SK-N-SH treated with all-trans-retinoic acid at 6 μM for 48 hours (cell line): ENCODE measurements at regions not wholly inside any gene's neighbourhood (a gene's known extent, or its start where the extent isn't known, plus 50 kb on each side); places are given as distances from the start of the nearest gene placed in this dataset.
A peak's percentile ranks its signal among the peaks of the same experiment; 100 is the strongest.

ENCODE experiments used
- ATAC-seq: fragments of 200-7000 bp; cut with Tn5 transposase; 3 replicates; pipeline ENCODE4 v1.9.1; 2020; ENCODE audit warnings: mild to moderate bottlenecking, moderate library complexity
- ARNTL ChIP-seq: fragments of 450-650 bp; formaldehyde crosslinking; IDR thresholded peaks from 2 replicates; pipeline ENCODE4 v1.5.0; 2020; ENCODE audit warnings: low read depth, mild to moderate bottlenecking, moderate library complexity, borderline replicate concordance
- BACH2 ChIP-seq: fragments of 250-450 bp; sonication (Bioruptor Pico); IDR thresholded peaks from 2 replicates; pipeline ENCODE4 v1.9.0; 2021; ENCODE audit warnings: mild to moderate bottlenecking, borderline replicate concordance
- CSDC2 ChIP-seq: fragments of 250-450 bp; sonication (Bioruptor Pico); IDR thresholded peaks from 2 replicates; pipeline ENCODE4 v1.5.0; 2020; ENCODE audit warnings: mild to moderate bottlenecking, moderate library complexity
- CSRNP3 ChIP-seq: fragments of 250-450 bp; sonication (Bioruptor Pico); IDR thresholded peaks from 2 replicates; pipeline ENCODE4 v1.5.1; 2021; ENCODE audit warnings: mild to moderate bottlenecking, moderate library complexity
- ESRRG ChIP-seq: fragments of 250-450 bp; sonication (Bioruptor Pico); IDR thresholded peaks from 2 replicates; pipeline ENCODE4 v1.6.1; 2021; ENCODE audit warnings: mild to moderate bottlenecking
- GLIS3 ChIP-seq: fragments of 250-450 bp; sonication (Bioruptor Pico); IDR thresholded peaks from 2 replicates; pipeline ENCODE4 v1.5.0; 2020; ENCODE audit warnings: mild to moderate bottlenecking, moderate library complexity
- ISL1 ChIP-seq: fragments of 250-450 bp; sonication (Bioruptor Pico); IDR thresholded peaks from 2 replicates; pipeline ENCODE4 v2.1.2; 2022; ENCODE audit warnings: mild to moderate bottlenecking, moderate library complexity
- OSR1 ChIP-seq: fragments of 250-450 bp; sonication (Bioruptor Pico); IDR thresholded peaks from 2 replicates; pipeline ENCODE4 v1.8.0; 2022; ENCODE audit warnings: moderate library complexity, mild to moderate bottlenecking, inconsistent platforms
- PPARA ChIP-seq: fragments of 250-450 bp; sonication (Bioruptor Pico); IDR thresholded peaks from 2 replicates; pipeline ENCODE4 v1.5.0; 2020; ENCODE audit warnings: mild to moderate bottlenecking, borderline replicate concordance
- RARB ChIP-seq: fragments of 250-450 bp; sonication (Bioruptor Pico); IDR thresholded peaks from 2 replicates; pipeline ENCODE4 v1.8.0; 2021; ENCODE audit warnings: mild to moderate bottlenecking, moderate library complexity
- TCF4 ChIP-seq: fragments of 250-450 bp; sonication (Bioruptor Pico); IDR thresholded peaks from 2 replicates; pipeline ENCODE4 v1.8.0; 2021; ENCODE audit warnings: mild to moderate bottlenecking, moderate library complexity, borderline replicate concordance
- TOX ChIP-seq: fragments of 250-450 bp; sonication (Bioruptor Pico); IDR thresholded peaks from 2 replicates; pipeline ENCODE4 v1.8.0; 2021; ENCODE audit warnings: mild to moderate bottlenecking, moderate library complexity, borderline replicate concordance
- TSHZ2 ChIP-seq: fragments of 250-450 bp; sonication (Bioruptor Pico); IDR thresholded peaks from 2 replicates; pipeline ENCODE4 v1.5.0; 2020; ENCODE audit warnings: mild to moderate bottlenecking, moderate library complexity
- ZC3H10 ChIP-seq: fragments of 250-450 bp; sonication (Bioruptor Pico); IDR thresholded peaks from 2 replicates; pipeline ENCODE4 v1.5.1; 2021; ENCODE audit warnings: mild to moderate bottlenecking, moderate library complexity
- ZFP3 ChIP-seq: fragments of 250-450 bp; sonication (Bioruptor Pico); IDR thresholded peaks from 2 replicates; pipeline ENCODE4 v1.5.0; 2020; ENCODE audit warnings: mild to moderate bottlenecking, moderate library complexity
- ZFP30 ChIP-seq: fragments of 450-650 bp; formaldehyde crosslinking; IDR thresholded peaks from 2 replicates; pipeline ENCODE4 v1.5.0; 2022; ENCODE audit warnings: mild to moderate bottlenecking, moderate library complexity
- ZNF565 ChIP-seq: fragments of 450-650 bp; formaldehyde crosslinking; conservative IDR thresholded peaks from 2 replicates; pipeline ENCODE4 v1.5.0; 2020; ENCODE audit warnings: low read depth, mild to moderate bottlenecking, moderate library complexity
- ZNF70 ChIP-seq: fragments of 450-650 bp; formaldehyde crosslinking; IDR thresholded peaks from 2 replicates; pipeline ENCODE4 v1.5.0; 2020; ENCODE audit warnings: mild to moderate bottlenecking, moderate library complexity
- TF ChIP-seq, protein P1 (sequence below): fragments of 250-450 bp; sonication (Bioruptor Pico); IDR thresholded peaks from 2 replicates; pipeline ENCODE4 v1.8.0; 2020; ENCODE audit warnings: mild to moderate bottlenecking, moderate library complexity, borderline replicate concordance
- TF ChIP-seq, protein P2 (sequence below): fragments of 250-450 bp; sonication (Bioruptor Pico); IDR thresholded peaks from 2 replicates; pipeline ENCODE4 v1.8.0; 2021; ENCODE audit warnings: low read depth, mild to moderate bottlenecking, moderate library complexity, borderline replicate concordance

DNA sequence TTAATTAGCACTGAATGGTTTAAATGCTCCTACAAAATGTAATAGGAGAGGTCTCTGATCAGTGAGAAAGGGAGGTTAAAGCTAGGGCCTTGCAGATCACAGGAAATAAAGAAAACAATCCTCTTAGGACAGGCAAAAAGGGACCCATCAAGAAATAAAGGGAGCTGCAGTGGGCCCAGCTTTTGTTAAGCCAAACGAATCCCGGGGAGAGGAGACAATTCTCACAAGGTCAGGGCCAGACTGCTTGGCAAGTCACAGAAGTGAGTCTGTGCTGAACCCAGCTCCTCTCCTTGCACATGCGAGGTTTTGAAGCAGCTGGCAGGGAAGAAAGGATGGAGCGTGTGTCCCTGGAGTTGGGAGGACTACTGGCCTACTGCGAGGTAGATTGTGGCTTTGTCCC, 285.8 kb downstream of the COG6 start:
- TF ChIP-seq CSDC2 (CRISPR knock-in tag) (no peak), ESRRG (CRISPR knock-in tag) (no peak), ZNF565 (CRISPR knock-in tag) (no peak), RARB (CRISPR knock-in tag) (no peak), ZNF70 (CRISPR knock-in tag) (no peak), GLIS3 (CRISPR knock-in tag) (no peak), TCF4 (CRISPR knock-in tag) (no peak), OSR1 (CRISPR knock-in tag) (no peak), ZC3H10 (no peak)
- TF ChIP-seq, protein P1, sequence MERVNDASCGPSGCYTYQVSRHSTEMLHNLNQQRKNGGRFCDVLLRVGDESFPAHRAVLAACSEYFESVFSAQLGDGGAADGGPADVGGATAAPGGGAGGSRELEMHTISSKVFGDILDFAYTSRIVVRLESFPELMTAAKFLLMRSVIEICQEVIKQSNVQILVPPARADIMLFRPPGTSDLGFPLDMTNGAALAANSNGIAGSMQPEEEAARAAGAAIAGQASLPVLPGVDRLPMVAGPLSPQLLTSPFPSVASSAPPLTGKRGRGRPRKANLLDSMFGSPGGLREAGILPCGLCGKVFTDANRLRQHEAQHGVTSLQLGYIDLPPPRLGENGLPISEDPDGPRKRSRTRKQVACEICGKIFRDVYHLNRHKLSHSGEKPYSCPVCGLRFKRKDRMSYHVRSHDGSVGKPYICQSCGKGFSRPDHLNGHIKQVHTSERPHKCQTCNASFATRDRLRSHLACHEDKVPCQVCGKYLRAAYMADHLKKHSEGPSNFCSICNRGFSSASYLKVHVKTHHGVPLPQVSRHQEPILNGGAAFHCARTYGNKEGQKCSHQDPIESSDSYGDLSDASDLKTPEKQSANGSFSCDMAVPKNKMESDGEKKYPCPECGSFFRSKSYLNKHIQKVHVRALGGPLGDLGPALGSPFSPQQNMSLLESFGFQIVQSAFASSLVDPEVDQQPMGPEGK (CRISPR knock-in tag): no peak
- TF ChIP-seq, all 23 proteins: peak for 0
- ATAC-seq: no peak

GRCh38 chr13:39941911-39942551, 286.6 kb downstream of the COG6 start:
- no peak for TF ChIP-seq RARB (CRISPR knock-in tag)
- ATAC-seq: no peak

DNA sequence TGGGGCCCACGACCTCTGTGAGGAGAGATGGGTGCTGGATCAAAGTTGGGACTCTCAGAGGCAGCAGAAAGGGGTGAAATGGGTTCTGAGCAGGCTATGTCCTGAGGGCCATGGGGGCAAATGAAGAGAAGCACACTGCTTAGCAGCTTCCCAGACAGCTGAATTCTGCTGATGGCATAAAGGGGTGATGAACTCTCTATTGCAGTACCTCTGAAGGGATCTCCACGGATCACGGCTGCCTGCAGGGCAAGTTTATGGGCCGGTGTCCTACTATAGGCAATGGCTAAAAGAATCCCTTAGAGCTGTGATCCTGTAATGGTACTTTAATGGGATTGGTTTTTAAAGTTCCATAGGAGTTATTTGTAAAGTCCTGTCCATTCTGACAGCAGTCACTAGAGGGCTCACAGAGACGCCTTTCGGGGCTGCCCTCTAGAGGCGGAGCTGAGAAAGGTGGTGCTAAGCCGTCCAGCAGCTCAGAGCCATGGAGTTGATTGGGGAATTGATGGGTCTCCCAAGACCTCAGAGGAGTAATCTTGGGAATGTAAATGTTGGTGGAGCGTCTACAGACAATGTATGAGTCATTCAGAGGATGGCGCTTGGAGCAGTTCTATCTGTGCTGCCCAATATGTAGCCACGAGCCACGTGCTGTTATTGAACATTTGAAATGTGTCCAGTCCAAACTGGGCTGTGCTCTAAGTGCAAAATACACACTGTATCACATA, 287.3 kb downstream of the COG6 start:
- peak; percentile 97 for ATAC-seq
- TF ChIP-seq CSDC2 (CRISPR knock-in tag) (no peak), ARNTL (CRISPR knock-in tag) (no peak), ZFP30 (CRISPR knock-in tag) (no peak), OSR1 (CRISPR knock-in tag) (no peak), TSHZ2 (CRISPR knock-in tag) (no peak), TCF4 (CRISPR knock-in tag) (no peak), BACH2 (no peak), PPARA (no peak)
- TF ChIP-seq, protein P1 (CRISPR knock-in tag): no peak

- no peak for ATAC-seq
- TF ChIP-seq ZFP3 (no peak), TOX (no peak), ZNF70 (CRISPR knock-in tag) (no peak), ARNTL (CRISPR knock-in tag) (no peak), ZC3H10 (no peak), CSRNP3 (CRISPR knock-in tag) (no peak), ISL1 (CRISPR knock-in tag) (no peak)
- TF ChIP-seq, protein P2, sequence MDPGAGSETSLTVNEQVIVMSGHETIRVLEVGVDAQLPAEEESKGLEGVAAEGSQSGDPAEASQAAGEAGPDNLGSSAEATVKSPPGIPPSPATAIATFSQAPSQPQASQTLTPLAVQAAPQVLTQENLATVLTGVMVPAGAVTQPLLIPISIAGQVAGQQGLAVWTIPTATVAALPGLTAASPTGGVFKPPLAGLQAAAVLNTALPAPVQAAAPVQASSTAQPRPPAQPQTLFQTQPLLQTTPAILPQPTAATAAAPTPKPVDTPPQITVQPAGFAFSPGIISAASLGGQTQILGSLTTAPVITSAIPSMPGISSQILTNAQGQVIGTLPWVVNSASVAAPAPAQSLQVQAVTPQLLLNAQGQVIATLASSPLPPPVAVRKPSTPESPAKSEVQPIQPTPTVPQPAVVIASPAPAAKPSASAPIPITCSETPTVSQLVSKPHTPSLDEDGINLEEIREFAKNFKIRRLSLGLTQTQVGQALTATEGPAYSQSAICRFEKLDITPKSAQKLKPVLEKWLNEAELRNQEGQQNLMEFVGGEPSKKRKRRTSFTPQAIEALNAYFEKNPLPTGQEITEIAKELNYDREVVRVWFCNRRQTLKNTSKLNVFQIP: no peak
Observed at GRCh38 chr13:39943711-39944110, 288.2 kb downstream of the COG6 start.
